GM18511 (cell line): ENCODE measurements at regions not wholly inside any gene's neighbourhood (a gene's known extent, or its start where the extent isn't known, plus 50 kb on each side); places are given as distances from the start of the nearest gene placed in this dataset.

Source experiments
- ATAC-seq: cut with Tn5 transposase; IDR thresholded peaks from one replicate; pipeline ENCODE4 v1.9.1; 2021; ENCODE audit warnings: mild to moderate bottlenecking, moderate library complexity; ENCODE audit not compliant: unreplicated experiment

DNA sequence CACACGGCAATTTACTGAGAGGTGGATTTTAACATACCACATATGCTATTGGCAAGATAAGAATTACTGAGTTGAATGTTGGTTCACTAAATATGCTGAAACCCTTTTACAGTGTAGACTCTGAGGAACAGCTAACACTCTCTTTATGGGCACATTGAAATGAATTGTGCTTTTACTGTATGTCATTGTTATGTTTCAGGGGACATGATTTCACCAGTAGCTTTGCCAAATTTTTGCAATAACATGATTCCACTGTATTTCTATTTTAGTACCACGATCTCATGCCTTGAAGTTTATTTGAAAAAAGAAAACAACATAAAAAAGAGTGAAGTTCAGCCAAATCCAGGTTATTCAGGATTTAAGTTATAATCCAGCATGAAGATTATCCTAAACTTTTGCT is 188.5 kb downstream of the HLX start:
- no peak for ATAC-seq

DNA sequence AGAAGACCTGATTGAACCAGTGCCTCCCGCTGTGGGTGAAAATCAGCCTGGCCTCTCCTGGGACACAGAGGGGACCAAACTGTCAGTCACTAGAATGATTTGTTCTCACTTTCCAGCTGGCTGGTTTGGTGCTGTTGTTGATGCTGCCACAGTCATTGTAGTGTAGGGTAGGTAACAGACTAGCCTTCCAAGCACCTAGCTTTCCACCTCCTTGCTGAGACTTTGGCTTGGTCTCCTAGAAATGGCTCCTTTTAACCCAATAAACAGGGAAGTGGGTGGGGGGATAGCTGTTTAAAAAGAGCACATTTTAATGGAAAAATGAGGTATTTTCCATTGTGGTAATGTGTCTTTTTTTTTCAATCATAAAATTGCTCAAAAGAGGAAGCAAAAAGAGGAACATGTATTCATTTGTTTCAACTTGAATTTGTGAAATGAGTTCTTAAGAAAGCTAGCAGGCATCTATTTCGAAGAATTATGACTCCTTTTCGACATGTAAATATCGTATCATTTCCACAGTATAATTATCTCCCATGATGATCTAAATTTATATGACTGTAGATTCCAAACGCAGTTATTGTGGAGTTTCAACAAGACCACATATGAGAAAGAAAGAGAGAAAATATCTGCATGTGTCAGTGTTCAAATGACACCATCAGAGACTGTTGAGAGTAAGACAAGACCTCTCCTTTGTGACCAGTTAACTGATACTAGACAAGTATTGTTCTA is 190.1 kb downstream of the HLX start:
- ATAC-seq: peak; percentile 89

DNA sequence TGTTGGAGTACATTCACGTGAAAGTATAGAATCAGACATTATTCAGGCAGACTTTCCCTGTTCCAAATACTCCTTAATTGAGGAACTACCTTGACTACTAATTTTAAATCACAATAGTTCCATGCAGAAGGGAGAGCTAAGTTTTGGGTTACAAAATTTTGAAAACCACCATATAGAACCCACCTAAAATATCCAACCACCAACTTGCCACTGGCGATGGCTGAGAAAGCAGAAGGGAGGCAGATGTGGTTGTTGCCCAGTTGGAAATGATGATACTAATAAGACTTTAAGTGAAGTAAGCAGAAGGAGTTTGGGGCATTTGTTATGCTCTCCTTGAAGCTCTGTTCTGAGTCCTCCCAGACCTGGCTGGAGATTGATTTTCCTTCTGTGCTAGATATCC is 190.7 kb downstream of the HLX start:
- no peak for ATAC-seq

DNA sequence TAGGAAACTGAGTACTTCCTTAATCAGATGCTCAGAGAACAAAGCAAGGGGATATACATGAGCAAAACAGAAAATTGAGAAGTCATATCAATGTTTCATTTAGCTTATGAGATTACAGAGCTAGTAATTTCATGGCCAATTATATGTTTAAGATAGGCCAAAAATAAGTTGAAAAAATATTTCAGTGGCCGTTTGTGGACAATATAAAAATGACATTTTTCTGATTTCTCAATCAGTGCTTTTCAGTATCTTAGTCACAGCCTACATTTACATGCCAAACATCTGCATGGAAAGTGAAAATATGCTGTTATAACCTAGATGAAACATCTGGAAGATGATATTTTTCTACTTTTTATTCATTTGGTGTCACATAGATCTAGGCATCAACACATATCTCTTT is 192.5 kb downstream of the HLX start:
- no peak for ATAC-seq

DNA sequence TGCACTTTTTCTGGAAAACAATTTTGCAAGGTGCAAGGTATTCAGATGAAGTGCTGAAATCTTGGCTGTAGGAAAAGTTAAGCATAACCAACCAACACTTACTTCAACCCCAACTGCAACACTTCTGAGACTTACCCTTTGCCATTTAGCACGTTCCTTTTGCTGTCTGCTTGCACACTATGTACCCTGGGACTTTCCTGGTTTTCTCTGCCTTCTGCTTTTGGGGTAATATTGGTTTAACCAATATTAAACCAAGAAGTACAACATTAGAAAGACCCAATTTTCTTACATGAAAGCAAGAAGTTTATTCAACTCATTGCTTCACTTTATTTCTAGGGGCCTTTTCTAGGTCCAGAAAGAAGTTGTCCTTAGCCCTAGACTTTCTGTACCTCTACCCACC is 193.0 kb downstream of the HLX start:
- no peak for ATAC-seq

DNA sequence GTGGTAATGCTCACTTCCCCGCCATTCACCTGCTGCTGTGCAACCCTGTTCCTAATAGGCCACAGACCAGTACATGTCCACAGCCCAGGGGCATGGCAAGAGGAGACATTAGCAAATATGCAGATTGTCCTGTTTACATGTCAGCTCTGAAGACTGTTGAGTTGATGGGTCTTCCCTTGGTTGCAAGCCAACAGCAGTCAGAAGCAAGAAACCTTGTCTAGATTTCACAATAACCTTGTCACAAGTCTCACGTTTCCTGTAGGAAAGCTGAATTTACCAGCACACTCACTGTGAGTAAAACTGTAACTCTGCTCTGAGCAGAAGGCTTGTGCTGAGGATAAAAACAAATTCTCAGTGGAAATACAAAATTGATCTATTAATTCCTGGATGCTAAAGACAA is 195.1 kb downstream of the HLX start:
- no peak for ATAC-seq

DNA sequence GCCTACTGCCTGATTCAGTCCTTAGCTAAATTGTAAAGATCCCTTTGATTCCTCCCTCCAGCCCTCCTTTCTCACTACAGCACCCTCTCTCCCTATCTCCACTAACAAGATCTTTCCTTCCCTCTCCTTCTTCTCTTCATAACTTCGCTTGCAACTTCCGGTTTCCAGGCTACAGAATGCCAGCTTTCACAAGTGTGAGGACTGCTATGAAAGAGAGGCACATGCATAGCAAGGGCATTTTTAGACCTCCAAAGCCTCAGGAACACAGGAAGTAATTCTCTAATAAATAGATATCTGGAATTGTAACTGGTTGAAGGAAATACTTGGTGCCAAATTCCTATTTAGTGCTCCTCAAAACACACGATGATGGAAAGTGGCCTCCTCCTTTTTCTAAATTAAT is 196.7 kb downstream of the HLX start:
- no peak for ATAC-seq

DNA sequence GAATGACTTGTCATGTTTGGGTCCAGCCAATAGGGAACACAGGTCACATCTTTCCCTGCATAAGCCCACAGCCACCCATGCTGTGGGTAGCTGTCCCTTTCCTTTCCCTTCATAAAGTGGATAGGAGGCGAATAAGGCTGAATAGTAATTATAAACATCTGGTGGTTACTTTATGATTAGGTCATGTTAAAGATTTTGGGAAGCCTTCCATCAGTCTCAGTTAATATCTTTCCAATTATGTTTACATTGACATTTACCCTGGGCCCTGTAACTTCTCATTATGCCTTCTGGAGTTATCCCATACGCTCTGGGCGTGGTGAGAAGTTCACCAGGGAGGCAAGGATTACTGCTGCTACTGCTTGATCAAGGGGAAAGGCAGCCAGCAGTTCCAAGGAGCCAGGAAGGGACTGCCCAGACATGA is 197.2 kb downstream of the HLX start:
- ATAC-seq: no peak

DNA sequence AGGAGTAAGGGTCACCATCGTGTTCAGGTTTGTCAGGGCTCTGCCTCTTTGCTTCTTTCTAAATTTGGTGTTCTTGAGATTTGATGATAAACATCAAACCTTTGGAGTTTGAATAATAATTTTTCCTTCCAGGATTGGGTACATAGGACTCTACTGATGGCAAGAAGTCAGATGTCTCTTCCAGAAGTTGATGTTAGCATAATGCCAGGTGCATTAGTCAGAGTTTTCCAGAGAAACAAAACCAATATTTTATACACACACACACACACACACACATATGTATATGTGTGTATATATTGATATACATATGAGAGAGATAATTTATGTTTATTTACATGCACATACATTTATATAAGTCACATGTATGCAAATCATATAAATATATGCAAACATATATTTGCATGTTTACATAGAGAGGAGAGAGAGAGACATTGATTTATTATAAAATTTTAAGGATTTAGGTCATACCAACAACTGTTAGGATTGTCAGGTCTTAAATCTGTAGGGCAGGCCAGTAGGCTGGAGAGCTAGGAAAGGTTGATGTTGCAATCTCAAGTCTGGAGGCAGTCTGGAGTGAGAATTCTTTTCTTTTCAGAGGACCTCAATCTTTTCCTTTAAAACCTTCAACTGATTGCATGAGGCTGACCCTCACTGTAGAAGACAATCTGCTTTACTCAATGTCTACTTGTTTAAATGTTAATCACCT is 199.2 kb downstream of the HLX start:
- no peak for ATAC-seq

DNA sequence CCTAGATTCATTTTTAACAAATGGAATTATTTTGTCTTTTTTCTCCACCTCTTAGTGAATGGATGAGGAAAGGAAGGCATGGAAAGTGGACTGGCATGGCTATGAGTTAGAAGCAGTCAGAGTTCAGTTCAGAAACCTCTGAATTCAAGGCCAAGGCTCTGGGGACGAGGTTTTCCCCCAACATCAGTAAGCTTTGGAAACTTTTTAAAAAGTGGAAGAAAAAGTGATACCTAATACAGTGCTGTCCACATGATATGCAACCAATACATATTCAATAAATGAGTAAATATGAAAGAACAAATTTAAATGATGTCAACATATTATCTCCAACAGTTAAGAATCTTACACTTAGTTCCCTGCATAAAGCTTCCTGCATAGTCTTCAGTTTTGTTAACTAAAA is 204.7 kb downstream of the HLX start:
- no peak for ATAC-seq

DNA sequence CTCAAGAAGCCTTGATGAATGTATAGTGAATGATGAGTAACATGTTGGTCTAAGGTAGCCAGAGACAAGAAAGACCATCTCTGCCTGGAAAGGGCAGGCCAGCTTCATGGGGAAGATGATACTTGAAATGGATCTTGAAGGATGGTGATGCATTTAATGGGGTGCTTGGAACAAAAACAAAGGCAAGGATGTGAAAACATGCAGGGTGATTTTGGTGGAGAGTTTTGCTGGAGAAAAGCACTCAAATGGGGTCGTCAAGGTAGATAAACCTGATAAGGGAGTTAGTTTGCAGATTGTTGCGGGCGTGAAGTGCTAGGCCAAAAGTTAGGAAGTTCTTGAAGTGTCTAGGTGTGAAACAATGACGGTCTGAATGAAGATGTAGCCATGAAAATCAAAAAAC is 205.4 kb downstream of the HLX start:
- no peak for ATAC-seq

DNA sequence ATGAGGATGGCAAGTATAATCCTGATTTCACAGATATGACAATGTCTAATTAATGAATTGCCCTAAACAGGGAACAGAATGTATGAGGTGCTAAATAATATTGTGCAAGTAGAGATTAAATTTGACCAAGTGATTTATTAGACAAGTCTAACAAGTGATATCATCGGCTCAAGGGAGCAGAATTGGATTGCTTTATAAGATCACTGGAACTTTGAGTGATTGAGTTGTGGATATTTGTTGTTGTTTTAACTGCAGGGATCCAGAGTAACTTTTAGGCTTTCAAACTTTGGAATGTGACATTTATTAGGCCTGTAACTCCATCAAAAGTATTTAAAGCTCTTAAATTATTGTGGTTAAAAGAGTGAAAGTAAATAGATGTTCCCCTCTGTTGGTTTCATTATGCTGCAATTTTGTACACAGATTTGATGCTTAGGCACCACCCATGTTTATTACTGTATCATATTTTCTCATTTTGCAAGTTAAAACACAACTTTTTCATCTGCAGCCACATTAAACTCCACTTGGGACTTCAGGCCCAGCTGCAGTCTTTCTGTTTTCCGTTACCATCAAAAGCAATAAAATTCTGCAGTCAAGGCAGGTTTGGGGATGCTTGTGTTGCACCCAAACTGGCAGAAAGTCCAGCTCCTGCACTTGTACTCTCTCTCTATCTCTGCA is 206.6 kb downstream of the HLX start:
- ATAC-seq: no peak

DNA sequence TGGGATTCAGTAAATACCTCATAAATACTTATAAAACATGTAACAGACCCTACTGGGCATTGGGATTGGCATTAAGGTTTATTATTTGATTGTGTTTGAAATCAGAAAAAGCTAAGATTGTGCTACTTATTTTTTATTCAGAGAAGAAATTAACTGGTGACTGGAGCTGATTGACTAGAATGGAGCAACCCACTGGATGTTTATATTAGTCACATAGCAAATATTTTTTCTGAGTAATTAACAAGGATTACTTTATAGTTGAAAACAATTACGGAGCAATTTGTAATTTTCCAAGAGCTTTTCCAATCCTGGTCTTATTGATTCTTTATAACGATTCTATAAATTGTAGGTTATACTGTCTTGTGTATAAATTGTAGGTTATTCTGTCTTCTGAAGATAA is 208.7 kb downstream of the HLX start:
- no peak for ATAC-seq

DNA sequence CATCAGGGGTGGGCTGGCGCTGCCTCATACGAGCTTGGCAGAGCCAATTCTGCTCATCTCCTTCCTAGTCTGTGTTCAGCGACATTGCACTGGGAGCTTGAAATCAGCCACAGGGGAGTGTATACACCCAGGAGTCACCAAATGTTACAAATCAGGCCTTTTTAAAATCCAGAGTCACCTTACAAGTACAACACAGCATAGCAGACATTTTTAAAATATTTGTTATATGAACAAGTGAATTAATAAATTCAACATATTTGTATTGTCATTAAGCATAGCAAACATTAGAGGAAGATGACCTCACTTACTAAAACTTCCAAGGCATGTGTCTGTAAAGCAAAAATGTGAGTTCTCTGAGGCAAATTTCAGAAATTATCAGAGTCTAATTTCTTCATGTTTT is 210.0 kb downstream of the HLX start:
- ATAC-seq: no peak

DNA sequence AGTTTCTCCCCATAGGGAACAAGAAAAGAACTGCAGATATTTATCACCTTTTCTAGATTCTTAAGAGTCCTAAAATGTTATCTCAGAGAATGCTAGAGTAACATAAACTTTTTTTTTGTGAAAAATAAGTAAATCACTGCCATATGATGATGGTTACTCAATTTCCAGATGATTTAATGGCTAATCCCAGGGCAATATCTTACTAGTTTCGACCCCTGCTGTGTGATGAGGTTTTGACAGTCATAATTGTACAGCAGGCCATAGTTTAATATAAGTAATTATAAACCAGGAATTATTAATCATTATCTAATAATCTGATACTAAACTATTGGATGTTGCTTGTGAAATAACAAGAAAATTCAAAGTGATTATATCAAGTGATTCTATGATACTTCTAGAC is 210.6 kb downstream of the HLX start:
- ATAC-seq: no peak

DNA sequence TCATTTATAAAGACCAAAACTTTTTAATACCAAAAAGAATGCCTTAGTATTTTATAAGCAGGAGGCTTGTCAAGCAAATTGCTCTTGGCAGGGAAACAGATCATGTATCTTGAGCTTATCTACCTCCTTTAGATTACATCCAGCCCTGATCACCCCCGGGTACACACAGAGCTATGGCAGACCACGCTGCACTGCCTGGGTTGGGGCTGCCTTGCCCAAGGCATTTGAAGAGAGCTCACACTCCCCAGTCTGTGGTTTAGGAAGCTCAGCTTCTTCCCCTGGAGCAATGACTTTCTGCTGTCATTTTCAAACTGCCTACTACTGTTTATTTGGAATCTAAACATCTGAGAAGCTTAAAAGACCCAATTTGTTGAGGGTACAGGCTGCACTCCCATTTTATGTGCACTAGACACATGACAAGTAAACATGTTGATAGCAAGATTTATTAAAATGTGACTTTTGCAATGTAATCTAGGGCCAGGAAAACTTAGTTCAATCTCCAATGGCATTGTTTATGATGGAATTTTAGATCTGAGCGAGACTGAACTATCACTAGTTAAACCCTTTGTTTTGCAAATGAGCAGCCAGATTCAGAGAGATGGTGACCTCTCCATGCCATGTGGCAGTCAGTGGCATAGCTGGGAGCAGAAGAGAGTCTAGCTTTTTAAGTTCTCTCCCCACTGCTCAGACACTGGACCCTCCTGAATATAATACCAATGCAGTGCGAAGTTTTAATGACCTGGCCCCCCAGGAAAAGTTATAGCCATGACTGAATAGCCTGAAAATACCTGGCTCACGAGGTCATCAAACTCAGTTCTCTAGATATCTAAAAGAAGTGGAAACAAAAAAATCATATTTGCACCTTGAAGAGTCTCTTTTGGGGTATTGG is 214.9 kb downstream of the HLX start:
- no peak for ATAC-seq

DNA sequence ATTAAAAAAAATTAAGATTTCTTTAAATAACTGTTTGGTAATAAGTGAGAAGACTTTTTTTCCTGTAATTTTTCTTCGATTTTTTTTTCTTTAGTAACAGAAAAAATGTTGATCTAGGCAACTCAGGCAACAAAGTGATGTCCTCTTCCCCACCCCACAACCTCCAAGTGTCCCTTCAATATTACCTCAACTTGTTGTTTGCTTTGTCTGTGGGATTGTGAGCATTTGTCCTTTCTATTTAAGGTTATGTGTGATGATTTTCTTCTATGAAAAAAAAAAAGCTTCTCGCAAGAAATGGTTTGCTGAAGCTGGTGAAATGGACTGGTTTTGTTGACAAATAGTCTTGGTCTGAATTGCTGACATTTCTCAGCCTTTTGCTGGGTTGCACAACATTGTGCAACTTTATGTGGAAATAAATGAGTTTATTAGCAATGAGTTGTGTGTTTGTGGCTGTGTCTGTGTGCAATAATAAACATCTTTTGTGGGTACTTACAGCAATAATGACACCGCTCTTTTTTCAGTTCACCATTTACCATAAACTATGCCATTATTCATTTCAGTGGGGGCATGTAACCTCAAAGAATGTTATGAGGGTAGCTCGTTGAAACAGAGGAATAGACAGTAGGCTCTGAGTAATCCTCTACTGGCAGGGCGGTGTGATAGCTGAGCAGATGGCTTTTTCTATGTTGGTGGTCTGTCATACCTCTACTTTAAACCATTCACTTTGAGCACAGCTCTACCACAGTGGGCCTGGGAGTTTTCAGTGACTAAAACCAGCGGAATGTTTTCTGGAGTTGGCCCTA is 218.4 kb downstream of the HLX start:
- no peak for ATAC-seq

DNA sequence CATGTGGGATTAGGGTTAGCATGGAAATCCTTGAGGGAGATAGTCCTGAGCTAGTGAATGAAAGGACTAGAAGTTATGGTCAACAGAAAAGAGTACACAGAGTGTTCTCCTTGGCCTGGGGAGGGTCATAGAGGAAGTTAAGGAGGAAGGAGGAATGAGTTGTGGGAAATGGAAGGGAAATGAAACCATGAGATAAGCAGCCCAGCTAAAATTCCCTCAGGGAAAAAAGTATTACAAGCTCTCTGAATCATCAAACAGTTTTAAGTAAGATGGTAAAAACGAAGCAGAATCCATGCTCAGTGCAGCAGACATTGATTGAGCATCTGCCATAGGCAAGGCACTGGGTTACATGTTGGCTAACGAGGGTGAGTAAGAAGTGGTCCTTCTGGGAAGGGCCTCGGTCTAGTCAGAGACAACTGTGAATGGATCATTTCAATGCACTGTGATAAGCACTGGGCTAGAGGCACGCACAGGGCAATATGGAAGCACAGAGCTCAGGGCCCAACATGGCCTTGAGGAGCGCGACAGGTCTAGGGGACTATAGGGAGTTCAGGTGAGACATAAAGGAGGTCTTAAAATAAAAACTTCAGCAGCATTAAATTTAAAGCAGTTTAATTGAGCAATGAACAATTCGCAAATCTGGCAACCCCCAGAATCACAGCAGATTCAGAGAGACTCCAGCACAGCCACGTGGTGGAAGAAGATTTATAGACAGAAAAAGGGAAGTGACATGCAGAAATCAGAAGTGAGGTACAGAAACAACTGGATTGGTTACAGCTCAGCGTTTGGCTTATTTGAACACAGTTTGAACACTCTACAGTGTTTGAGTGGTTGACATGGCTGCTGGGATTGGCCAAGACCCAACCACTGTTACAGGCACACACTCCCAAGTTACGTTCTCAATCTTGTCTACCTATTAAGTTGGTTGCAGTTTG is 219.5 kb downstream of the HLX start:
- ATAC-seq: no peak
